Stimulated activated CD4-positive, alpha-beta T cell treated with anti-CD3 and anti-CD28 coated beads, TNF-alpha, amount 100 ng/mL, for 1 hour (primary cell): ENCODE measurements at regions not wholly inside any gene's neighbourhood (a gene's known extent, or its start where the extent isn't known, plus 50 kb on each side); places are given as distances from the start of the nearest gene placed in this dataset.

Experiments used
- DNase-seq, 3 donors: peaks; one replicate each; pipeline ENCODE4 v3.0.0-alpha.2; 2020; ENCODE audit warnings: low read depth in 3 of 3, low spot score in 1 of 3

DNA sequence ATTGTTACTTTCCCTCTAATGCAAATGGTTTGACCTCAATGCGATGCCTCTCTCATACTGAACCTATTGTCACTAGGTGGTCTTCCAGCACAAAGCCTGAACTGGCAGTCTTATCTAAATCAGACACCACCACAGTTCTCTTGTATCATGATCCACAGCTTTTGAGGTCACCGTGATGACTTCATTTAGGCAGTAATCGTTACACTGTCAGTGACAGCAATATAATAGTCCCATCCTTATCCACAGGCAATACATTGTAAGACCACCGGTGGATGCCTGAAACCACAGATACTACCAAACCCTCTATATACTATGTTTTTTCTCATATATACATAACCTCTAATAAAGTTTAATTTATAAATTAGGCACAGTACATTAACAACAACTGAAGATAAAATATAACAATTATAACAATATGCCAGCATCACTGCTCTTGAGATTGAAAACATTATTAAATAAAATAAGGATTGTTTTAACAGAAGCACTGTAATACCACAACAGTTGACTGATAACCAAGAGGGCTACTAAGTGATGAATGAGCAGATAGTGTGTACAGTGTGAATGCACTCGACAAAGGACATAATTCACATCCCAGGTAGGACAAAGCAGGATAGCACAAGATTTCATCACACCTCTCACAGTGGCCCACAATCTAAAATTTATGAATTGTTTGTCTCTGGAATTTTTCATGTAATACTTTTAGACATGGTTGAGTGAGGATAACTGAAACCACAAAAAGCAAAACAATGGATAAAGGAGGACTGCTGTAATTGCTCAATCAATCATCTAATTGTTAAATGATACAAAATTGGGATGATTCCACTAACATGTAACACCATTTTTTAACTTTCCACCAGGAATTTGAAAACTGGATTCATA is 419.4 kb downstream of the CENPC start:
- DNase-seq = no peak

DNA sequence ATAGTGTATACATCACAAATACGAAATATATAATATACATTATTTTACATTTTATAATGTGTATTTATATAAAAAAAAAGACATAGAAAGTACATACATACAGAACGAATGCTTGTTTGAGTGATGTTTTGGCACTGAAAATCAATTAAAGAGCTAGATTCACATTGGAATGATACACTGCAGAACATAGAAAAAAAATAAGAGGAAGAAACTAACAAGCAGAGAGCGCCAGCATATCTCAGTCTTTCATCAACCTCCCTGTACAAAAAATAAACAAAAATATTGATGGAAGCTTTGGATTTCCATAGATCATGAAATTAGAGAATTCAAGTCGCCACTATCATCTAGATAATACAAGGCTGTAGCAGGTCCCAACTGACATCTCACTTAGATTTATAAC is 420.6 kb downstream of the CENPC start:
- DNase-seq = no peak

GRCh38 chr4:67122029-67122428 is 423.3 kb downstream of the CENPC start:
- DNase-seq = no peak

GRCh38 chr4:67120369-67120768 is 424.9 kb downstream of the CENPC start:
- DNase-seq = no peak

DNA sequence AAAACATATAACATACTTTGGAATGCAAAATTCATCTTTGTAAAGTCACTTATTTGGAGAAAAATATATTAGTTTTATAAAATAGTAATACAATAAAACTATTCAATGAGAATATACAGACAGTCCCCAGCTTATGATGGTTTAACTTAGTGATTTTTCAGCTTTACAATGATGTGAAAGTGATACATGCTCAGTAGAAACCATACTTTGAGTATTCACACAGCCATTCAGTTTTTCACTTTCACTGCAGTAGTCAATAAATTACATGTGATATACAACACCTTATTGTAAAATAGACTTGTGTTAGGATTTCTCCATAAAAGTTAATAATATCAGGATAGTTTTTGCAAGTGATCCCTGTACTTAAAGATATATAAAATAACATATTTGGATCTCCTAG is 436.0 kb downstream of the CENPC start:
- no peak for DNase-seq

DNA sequence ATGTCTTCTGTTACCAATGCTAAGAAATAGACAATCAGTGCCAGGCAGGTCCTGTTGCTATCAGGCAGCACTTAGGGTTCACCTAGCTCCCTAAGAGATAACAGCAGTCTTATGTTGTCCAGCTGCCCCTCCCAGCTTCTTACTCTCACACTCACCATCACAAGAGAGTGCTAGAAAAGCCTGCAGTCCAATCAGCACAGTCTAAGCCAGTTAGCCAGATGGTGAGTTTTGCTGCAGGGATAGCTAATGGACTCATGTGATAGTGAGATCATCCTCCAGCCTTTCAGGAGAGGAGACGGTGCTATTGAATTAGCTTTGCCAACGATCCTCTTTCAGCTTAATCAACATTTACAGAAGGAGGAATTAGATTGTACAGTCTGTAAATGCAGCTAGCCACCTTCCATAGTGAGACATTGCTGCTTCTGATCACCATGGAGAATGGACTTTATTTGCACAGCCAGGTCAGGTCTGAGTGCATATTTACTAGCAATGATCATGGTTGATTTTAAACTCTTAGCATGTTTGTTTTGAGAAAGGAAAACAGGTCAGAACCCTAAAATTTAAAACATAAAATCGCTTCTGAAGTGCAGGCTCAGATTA is 438.3 kb downstream of the CENPC start:
- no peak for DNase-seq

DNA sequence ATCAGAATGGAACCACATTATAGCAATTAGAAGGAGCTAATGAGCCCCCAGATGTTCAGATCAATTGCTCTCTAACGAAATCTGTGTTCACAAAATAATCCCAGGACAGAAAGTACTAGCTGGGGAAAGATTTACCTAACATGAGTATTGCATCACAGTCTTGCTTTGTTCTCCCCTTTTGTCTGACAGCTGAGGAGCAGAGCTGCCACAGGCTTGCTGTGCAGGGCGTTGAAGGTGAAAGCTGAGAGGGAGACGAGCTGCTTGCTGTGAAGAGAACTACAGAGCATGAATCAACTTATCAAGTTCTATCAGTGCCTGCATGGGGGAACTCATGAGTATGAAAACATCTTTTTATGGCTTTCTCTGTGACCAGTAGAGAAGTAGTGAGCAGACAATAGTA is 441.2 kb downstream of the CENPC start:
- DNase-seq = no peak

DNA sequence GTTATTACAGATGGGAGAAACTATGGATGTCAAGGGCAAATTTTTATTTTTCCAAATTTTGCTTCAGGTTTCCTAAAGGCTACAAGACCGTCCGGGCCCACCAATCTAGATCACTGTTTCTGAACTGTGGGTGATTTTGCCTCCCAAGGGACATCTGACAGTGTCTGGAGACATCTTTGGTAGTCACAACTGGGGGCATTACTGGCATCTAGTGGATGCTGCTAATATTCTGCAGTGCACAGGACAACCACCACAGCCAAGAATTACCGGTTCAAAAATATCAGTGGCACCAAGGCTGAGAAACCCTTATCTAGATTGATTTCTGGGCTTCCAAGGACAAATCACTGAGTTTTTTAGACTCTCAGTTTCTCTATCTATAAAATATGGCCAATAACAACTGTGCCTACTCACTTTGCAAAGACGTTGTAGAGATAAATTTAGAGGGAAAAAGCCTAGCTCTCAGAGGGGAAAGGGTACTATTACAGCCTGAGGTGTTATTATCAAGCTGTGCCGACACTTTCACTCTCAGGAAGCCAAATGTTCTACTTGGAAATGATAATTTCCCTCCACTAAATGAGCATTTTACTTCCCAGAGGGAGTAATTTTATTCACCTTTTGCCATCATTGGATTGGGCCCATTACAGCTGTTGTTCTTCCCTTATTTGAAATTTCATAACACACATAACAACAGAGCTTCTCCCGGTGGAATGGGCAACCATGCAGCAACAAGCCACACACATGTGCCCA is 442.1 kb downstream of the CENPC start:
- no peak for DNase-seq

GRCh38 chr4:67101612-67102011 is 443.7 kb downstream of the CENPC start:
- DNase-seq = no peak

DNA sequence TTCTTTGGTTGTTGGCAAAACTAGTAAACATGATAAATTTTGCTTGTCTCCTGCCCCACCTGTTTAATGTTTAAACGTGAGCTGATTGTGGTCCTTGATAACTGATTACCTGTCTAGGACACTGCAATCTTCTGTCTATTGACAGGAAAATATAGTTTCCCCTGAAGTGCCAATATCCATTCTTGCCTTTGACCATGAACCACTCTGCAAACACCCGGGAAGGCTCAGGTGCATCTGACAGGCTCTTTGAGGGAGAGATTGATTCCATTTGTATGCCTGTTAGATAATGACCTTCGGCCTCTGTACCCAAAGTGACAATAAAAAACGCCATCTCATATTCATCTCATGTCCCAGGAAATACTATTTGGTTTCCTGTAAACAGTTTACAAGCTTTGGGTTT is 453.0 kb downstream of the CENPC start:
- no peak for DNase-seq

DNA sequence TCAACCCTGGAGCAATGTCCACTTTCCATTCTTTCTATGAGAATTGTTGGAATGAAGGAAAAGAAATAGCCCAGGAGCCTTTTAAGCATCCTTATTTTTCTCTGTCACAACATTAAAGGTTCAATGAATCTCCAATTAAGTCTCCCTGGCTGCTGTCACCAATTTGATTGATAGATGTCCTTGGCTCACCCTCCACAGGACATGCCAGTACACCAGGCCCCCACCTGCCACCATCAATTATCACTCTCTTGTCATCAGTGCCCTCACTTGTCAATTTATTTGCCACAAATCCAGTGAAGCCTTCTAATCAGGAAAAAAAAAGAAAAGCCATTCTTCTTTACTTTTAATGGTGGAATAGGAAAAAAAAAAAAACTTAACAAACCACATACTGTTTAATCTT is 453.6 kb downstream of the CENPC start:
- no peak for DNase-seq

DNA sequence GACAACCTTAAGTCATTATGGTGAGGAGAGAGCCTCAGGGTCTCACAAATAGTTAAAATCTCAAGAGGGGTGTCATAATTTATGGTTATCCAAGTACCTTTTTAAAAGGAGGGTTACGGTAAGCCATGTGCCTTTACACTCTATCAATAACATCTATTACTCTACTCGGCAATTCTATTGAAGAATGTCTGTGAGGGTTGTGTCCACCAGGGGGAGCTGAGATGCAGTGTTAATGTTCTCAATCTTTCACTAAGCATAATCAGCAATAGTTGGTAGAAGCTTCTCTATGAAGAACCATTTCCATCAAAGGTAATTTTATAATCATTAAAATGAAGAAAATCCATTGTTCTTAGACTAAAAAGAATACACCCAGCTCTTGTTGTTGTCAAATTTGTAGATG is 457.4 kb downstream of the CENPC start:
- peak in 1 of 3 donors; percentile 7 for DNase-seq

DNA sequence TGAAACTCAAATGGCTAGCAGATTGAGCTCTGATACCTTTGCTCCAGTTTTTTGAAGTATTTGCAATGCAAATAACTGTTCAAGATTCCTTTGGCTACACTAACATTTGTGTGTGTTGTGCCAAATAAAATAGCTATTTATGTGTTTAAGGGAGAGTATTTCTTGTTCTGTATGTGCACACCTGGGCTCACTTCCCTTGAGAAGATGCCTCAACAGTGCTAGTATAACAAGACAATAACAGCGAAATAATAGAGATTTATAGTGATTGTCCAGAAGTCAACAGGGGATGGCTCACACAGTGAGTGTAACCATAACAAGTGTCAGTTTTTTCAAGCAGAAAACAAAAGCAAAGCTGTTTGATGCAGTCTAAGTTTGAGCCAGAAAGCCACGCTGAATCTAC is 460.5 kb downstream of the CENPC start:
- no peak for DNase-seq

DNA sequence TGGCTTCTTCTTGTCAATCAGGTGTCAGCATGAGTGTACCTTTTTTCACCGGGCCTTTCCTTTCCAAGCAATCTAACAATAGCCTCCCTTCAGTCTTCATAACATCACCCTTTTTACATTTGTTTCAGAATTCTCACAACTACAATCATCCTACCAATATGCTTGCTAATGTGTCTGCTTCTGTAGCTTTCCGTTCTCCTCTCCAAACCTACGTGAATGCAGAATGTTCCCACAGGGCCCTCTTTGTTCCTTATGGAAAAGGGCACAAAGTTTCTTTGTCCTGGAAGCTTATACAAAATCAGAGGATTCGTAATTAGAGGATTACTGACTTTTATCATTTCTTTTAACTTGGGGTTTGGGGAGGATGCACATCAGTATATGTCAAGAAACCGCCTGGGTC is 461.8 kb downstream of the CENPC start:
- no peak for DNase-seq

DNA sequence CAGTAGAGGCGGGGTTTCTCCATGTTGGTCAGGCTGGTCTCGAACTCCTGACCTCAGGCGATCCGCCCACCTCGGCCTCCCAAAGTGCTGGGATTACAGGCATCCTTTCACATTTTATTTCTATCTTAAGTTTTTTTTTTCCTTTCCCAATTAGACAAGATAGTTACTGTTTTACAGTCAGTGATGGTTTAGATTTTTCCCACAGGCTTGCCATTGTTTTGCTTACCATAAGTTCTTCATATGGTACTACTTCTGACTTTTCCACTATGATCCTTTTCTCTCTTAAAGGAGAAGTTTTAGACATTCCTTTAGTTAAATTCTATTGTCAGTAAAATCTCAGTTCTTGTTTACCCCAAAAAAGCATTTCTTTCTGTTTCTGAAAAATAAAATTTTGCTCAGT is 462.6 kb downstream of the CENPC start:
- DNase-seq = no peak

- DNase-seq = no peak
Measured at GRCh38 chr4:67080046-67080557, 465.2 kb downstream of the CENPC start.

DNA sequence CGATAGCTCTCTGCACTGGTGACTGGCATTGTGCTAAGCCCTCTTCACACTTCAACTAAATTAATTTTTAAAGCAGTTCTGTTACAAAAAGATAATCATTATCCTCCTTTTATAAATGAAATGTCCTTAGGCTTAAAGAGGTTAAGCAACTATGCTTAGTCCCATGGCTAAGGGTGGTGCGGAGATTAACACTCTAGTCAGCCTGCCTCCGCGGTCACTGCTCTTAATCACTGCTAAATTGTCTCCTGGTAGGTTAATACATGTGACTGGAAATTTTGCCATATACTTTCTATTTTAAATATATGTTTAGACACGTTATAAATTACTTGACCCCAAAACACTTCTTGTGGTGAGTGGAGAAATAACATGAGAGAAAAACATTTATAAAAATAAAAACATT is 473.7 kb downstream of the CENPC start:
- DNase-seq = no peak

GRCh38 chr4:67055319-67055718 is 490.0 kb downstream of the CENPC start:
- no peak for DNase-seq

DNA sequence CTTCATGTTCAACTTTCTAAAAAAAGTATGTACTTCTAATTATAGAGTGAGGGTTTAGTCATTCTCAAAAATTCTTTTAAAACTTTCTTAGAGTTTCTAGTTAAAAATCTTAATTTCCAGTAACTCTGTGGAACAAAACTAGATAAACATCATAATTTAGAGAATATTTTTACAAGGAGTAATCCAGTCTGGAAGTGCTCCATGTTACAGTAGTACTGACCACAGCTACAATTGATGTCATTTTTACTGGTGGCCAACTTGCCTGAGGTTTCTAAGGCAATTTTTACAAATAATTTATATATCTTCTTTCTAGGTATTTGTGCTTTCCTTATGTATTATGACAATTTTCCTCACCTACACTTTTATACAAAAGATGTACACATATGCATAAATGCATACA is 490.4 kb downstream of the CENPC start:
- no peak for DNase-seq

GRCh38 chr4:67052814-67053675 is 492.3 kb downstream of the CENPC start:
- no peak for DNase-seq
